NCI-H2029 (cell line): ENCODE measurements at regions not wholly inside any gene's neighbourhood (a gene's known extent, or its start where the extent isn't known, plus 50 kb on each side); places are given as distances from the start of the nearest gene placed in this dataset.

Experiments
- DNase-seq: peaks from one replicate; lab custom pipeline; 2025; lab: John Stamatoyannopoulos, UW

- DNase-seq = no peak
Measured at GRCh38 chr14:40903709-40904108, 703.0 kb upstream of the LRFN5 start.

GRCh38 chr14:40899435-40899834 is 707.2 kb upstream of the LRFN5 start:
- no peak for DNase-seq

GRCh38 chr14:40894846-40895245 is 711.8 kb upstream of the LRFN5 start:
- no peak for DNase-seq

GRCh38 chr14:40889126-40889525 is 717.5 kb upstream of the LRFN5 start:
- no peak for DNase-seq

GRCh38 chr14:40887912-40888311 is 718.8 kb upstream of the LRFN5 start:
- DNase-seq = no peak

- DNase-seq = no peak
Measured at GRCh38 chr14:40870252-40870651, 736.4 kb upstream of the LRFN5 start.

GRCh38 chr14:40859055-40859454 is 747.6 kb upstream of the LRFN5 start:
- DNase-seq = no peak

GRCh38 chr14:40855343-40855742 is 751.3 kb upstream of the LRFN5 start:
- DNase-seq = no peak

GRCh38 chr14:40850191-40850590 is 756.5 kb upstream of the LRFN5 start:
- DNase-seq = no peak

GRCh38 chr14:40847480-40847879 is 759.2 kb upstream of the LRFN5 start:
- no peak for DNase-seq

- no peak for DNase-seq
Measured at GRCh38 chr14:40842816-40843215, 763.9 kb upstream of the LRFN5 start.

- no peak for DNase-seq
Measured at GRCh38 chr14:40841886-40842285, 764.8 kb upstream of the LRFN5 start.

- no peak for DNase-seq
Measured at GRCh38 chr14:40838601-40839000, 768.1 kb upstream of the LRFN5 start.

GRCh38 chr14:40806471-40806870 is 800.2 kb upstream of the LRFN5 start:
- DNase-seq = no peak

- no peak for DNase-seq
Measured at GRCh38 chr14:40796168-40796567, 810.5 kb upstream of the LRFN5 start.

- no peak for DNase-seq
Measured at GRCh38 chr14:40784860-40785259, 821.8 kb upstream of the LRFN5 start.

- DNase-seq = no peak
Measured at GRCh38 chr14:40762685-40763084, 844.0 kb upstream of the LRFN5 start.

GRCh38 chr14:40762177-40762576 is 844.5 kb upstream of the LRFN5 start:
- DNase-seq = no peak

GRCh38 chr14:40760704-40761103 is 846.0 kb upstream of the LRFN5 start:
- no peak for DNase-seq

GRCh38 chr14:40758076-40758475 is 848.6 kb upstream of the LRFN5 start:
- DNase-seq = no peak

GRCh38 chr14:40757376-40757950 is 849.2 kb upstream of the LRFN5 start:
- no peak for DNase-seq

- no peak for DNase-seq
Measured at GRCh38 chr14:40733206-40733605, 873.5 kb upstream of the LRFN5 start.

GRCh38 chr14:40727107-40727506 is 879.6 kb upstream of the LRFN5 start:
- no peak for DNase-seq

GRCh38 chr14:40713387-40713786 is 893.3 kb upstream of the LRFN5 start:
- DNase-seq = no peak

- no peak for DNase-seq
Measured at GRCh38 chr14:40697231-40697630, 909.4 kb upstream of the LRFN5 start.
